Right lobe of liver (tissue), 4 donors: ENCODE measurements at regions not wholly inside any gene's neighbourhood (a gene's known extent, or its start where the extent isn't known, plus 50 kb on each side); places are given as distances from the start of the nearest gene placed in this dataset.

ENCODE experiments used
- CTCF ChIP-seq, 4 donors: fragments of 200-600 bp in 3 of 4; fragments of 450-650 bp in 1 of 4; IDR thresholded peaks; one replicate each; pipeline versions ENCODE4 v1.5.1 to v1.8.0; 2016 to 2022; ENCODE audit warnings: antibody characterized with exemption in 4 of 4, mild to moderate bottlenecking in 2 of 4
- POLR2A ChIP-seq: fragments of 450-650 bp; IDR thresholded peaks from one replicate; pipeline ENCODE4 v1.6.1; 2017; ENCODE audit warnings: antibody characterized with exemption, mild to moderate bottlenecking
- donor health status: DM: no; HTN: no; CAD: no.
- donor health status: DM: no; HTN: no; CAD: no.
- donor health status: DM: no; HTN: yes; CAD: no.

DNA sequence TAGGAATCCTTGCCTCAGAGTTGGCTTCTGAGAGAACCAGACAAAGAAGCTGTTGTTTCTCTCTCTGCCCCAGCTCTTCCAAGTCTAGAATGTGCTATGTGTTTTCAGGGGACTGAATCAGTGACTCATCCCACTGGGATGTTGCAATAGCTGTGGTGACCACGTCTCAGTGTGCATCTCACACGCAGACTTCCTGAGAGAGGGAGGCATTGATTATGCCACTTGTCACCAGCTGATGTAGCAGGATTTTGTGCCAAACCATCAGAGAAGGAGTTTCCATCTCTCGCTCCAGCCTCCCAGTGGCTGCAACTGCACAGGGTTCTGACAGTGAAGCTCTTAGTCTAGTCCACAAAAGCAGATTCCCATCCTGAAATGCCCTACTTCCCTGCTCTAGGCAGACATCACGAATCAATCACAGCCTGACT lies 455.8 kb downstream of the MIAT start:
- peak in 1 of 4 donors; percentile 39 for TF ChIP-seq CTCF (IDR thresholded peaks at IDR 0.05)
- peak; percentile 88 for TF ChIP-seq POLR2A
